HG02981 (cell line): ENCODE measurements at regions not wholly inside any gene's neighbourhood (a gene's known extent, or its start where the extent isn't known, plus 50 kb on each side); places are given as distances from the start of the nearest gene placed in this dataset.

Experiments
- ATAC-seq: cut with Tn5 transposase; IDR thresholded peaks from one replicate; pipeline ENCODE4 v1.9.1; 2021; ENCODE audit warnings: mild to moderate bottlenecking, moderate library complexity; ENCODE audit not compliant: unreplicated experiment

- ATAC-seq = no peak
Observed at GRCh38 chrX:149992918-149993317, 54.6 kb upstream of the EOLA2 start.

DNA sequence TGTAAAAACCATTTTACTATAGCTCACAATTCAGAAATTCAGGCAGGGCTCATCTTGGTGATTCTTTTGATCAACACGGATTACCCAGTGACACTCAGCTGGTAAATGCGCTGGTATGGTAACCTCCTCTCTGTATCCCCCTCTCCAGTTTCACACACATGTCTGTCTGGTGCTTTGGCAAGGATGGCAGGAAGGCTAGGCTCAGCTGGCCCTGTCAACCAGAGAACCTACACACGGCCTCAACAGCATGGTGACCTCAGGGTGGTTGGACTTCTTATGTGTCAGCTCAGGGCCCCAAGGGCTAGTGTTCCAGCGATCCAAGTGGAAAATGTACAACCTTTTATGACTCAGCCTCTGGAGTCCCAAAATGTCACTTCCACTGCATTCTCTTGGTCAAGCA, 55.7 kb upstream of the EOLA2 start:
- ATAC-seq = no peak

GRCh38 chrX:149996515-149996914, 58.2 kb upstream of the EOLA2 start:
- ATAC-seq = no peak

GRCh38 chrX:150005027-150005426, 66.7 kb upstream of the EOLA2 start:
- no peak for ATAC-seq

DNA sequence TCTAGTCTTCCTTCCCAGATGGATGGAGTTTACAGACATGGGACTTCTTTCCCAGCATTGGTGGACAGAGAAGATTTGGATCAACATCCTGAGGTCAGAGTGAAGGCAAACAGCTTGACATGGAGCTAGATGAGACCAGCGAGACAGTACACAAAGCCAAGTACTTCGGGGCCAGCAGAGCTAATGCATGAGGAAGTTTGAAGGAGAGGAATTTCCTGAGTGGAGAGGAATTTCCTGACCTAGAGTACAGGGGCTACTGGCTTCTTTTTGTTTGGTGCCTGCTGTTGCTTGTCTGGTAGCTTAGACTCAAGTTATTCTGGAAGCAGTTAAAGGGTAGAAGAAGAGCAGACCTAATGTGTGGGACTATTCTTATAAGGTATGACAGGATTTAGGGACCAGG, 69.1 kb upstream of the EOLA2 start:
- no peak for ATAC-seq

GRCh38 chrX:150012647-150013381, 74.5 kb upstream of the EOLA2 start:
- ATAC-seq = no peak

GRCh38 chrX:150014525-150014924, 76.2 kb upstream of the EOLA2 start:
- ATAC-seq = no peak

DNA sequence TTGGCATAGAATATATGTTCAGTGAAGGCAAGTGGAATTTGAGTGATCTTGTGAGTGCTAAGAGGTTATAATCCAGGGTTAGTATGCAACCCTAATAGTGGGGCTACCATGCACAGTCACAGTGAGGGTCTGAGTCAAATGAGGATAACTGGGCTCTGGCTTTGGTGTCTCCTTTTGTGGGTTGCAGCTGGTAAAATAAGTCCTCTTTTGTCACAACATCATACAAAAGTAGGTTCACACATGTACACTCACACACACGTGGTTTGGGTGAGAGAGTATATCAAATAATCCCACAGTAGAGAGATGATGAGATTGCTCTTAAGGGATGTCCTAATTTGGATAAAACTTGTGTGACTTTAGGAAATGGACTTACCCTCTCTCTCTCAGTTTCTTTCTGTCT, 79.6 kb upstream of the EOLA2 start:
- ATAC-seq = no peak

- ATAC-seq = no peak
Observed at GRCh38 chrX:150018931-150019361, 80.7 kb upstream of the EOLA2 start.

DNA sequence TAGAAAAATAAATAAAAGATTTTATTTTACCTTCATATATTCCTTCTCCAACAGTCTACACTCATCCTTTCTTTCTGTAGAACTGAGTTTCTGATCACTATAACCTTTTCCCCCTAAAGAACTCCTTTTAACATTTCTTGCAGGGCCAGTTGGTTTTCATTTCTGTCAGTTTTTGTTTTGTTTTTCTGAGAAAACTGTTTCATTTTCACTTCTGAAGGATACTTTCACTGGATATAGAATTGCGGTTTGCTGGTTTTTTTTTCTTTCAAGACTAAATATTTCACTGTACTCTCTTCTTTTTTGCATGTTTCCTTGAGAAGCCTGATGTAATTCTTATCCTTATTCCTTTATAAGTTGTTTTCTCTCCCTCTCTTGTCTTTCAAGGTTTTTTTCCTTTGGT, 90.4 kb upstream of the EOLA2 start:
- ATAC-seq = no peak

GRCh38 chrX:150032742-150033141, 94.5 kb upstream of the EOLA2 start:
- ATAC-seq = no peak

DNA sequence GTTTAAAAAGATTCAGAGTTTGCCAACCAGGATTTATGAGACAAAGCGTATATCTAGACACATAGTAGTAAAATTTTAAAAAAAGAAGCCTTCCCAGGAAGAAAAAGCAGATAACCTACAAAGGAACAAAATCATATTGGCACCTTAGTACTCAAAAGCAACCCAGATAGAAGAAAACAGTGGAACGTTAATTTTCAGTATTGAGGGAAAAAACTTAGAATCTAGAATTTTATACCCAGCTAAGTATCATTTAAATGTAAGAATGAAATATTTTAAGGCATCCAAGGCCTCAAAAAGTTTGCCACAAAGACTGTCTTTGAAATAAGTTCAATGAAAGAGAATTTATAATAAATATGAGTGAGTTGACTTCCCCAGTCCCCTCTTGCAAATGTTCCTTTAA, 96.5 kb upstream of the EOLA2 start:
- ATAC-seq = no peak

DNA sequence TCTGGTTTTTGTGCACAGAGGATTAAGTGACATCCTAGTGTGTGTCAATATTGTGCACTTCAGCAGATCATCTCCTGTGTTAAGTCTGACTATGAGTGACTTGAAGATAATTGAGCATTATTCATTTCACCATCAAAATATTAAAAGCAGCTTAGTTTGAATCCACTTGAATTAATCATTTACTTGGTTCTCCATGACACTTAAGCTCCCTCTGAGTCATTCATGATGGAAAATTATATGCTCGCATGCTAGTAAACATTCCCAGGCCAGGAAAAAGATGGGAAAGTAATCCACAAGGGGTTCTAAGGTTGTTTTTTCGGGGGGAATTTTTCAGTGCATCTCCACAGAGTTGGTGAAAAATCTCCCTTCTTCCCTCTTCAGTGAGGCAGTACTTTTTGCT, 97.2 kb upstream of the EOLA2 start:
- ATAC-seq = no peak

GRCh38 chrX:150036181-150036580, 97.9 kb upstream of the EOLA2 start:
- ATAC-seq = no peak

DNA sequence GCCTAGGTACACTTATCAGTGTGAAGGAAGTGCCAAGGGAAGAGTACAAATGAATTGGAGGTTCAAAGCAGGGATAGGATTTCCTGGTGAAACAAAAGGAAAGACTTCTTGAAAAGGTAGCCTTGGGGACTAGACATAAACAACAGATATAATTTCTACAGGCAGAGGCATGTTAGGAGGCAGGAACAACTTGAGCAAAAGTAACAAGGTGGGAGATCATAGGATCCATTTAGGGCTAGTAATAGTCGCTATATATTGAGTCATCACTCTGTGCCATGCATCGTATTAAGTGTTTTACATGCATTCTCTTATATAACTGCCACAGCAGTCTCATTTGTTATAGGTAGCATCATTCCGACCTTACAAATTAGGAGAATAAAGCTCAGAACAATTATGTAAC, 98.3 kb upstream of the EOLA2 start:
- no peak for ATAC-seq

DNA sequence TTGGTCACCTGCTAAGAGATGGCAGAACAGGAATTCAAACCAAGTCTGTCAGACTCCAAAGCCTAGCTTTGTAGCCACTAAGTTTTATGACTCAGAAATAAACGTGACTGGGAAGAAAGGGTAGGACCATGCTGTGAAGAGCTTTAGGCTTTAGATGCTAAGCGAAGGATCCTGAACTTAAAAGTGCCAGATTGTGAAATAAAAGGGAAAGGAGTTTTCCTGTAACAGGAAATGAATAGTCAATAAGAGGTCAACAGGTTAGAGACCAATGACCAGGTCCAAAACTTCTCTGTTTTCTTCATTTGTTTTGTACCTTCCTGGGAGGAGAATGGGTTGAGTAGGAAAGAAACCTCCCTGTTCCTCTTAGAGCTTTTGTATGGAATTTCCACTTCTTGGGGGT, 98.8 kb upstream of the EOLA2 start:
- ATAC-seq = no peak

GRCh38 chrX:150038315-150038714, 100.0 kb upstream of the EOLA2 start:
- ATAC-seq = no peak

DNA sequence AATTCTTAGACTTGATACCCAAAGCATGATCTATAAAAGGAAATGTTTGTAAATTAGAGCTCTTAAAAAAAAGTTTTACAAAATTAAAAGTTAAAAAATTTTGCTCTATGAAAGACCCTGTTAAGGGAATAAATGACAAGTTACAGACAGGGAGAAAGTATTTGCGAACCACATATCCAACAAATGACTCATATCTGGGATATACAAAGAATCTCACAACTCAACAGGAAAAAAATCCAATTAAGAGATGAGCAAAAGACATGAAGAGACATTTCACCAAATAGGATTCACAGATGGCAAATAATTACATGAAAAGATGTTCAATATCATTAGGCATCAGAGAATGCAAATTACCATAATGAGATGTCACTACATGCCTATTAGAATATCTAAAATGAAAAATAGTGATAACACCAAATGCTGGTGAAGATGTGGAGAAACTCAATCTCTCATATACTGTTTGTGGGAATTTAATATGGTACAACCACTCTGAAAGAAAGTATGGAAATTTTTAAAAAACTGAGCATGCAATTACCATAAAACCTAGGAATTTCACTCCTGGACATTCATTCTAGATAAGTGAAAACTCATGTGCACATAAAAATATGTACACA, 100.8 kb upstream of the EOLA2 start:
- ATAC-seq = no peak

GRCh38 chrX:150041208-150041607, 102.9 kb upstream of the EOLA2 start:
- ATAC-seq = no peak

DNA sequence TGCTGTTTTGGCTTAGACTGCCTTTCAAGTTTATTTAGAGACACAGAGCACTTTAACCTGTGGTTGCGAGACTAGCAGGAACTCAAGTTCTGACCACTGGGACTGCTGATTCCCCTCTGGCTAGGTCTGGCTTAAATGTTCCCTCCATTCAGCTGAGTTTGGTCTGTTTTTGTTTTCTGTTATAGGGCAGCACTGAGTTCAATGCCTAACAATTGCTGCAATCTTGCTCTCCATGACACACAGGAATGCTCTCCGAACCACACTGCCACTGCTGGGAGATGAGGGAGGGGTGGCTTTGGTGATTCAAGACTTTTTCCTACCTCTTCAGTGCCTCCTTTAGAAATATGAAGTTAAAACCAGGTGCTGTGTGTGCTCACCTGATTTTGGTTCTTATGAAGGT, 106.3 kb upstream of the EOLA2 start:
- no peak for ATAC-seq

DNA sequence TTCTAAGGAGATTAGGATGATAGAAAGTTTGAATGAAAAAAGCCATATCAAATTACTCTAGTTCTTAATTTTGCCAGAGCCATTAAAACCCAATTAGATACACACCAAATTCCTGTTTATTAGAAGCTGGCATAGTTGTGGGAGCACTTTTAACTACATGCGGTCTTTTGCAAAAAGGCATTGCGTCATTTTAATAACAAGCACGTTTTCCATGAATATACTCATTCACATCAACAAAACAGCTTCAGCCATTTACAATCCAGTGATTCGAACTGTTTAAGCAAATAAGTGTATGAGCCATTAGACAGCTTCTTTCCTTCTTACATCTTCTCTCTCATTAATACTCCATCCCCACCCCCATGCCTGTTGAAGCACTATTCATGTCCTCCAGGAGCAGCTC, 109.5 kb upstream of the EOLA2 start:
- no peak for ATAC-seq

GRCh38 chrX:150049647-150050046, 111.4 kb upstream of the EOLA2 start:
- ATAC-seq = no peak

- ATAC-seq = no peak
Observed at GRCh38 chrX:150050387-150050786, 112.1 kb upstream of the EOLA2 start.
